ENCODE measurements at regions not wholly inside any gene's neighbourhood (a gene's known extent, or its start where the extent isn't known, plus 50 kb on each side); places are given as distances from the start of the nearest gene placed in this dataset.
A peak's percentile ranks its signal among the peaks of the same experiment; 100 is the strongest.
"Not testable (repeated sequence)": the region's sequence is repeated elsewhere in the genome, so short reads cannot be mapped to it uniquely, and the experiment has no call there.

- DNase-seq, result no peak
Measured at GRCh38 chr5:34447424-34447823, 208.7 kb upstream of the RAI14 start.

GRCh38 chr5:34449639-34450038, 206.5 kb upstream of the RAI14 start:
- no peak for DNase-seq

- DNase-seq, result no peak
Measured at GRCh38 chr5:34450338-34450737, 205.8 kb upstream of the RAI14 start.

- no peak for DNase-seq
Measured at GRCh38 chr5:34452170-34452828, 203.8 kb upstream of the RAI14 start.

GRCh38 chr5:34455098-34455497, 201.0 kb upstream of the RAI14 start:
- no peak for DNase-seq

GRCh38 chr5:34459908-34460307, 196.2 kb upstream of the RAI14 start:
- no peak for DNase-seq

GRCh38 chr5:34460496-34460895, 195.6 kb upstream of the RAI14 start:
- DNase-seq, result no peak

- no peak for DNase-seq
Measured at GRCh38 chr5:34464829-34465228, 191.3 kb upstream of the RAI14 start.

GRCh38 chr5:34465301-34465700, 190.8 kb upstream of the RAI14 start:
- DNase-seq, result peak in 2 of 14 donors; percentile 2 to 5

- not testable (repeated sequence) for DNase-seq
Measured at GRCh38 chr5:34466519-34467388, 189.4 kb upstream of the RAI14 start.

- no peak for DNase-seq
Measured at GRCh38 chr5:34467436-34467835, 188.7 kb upstream of the RAI14 start.

GRCh38 chr5:34467984-34468383, 188.1 kb upstream of the RAI14 start:
- DNase-seq, result not testable (repeated sequence)

GRCh38 chr5:34469971-34470370, 186.2 kb upstream of the RAI14 start:
- DNase-seq, result no peak

- peak in 2 of 14 donors; percentile 11 to 32 for DNase-seq
Measured at GRCh38 chr5:34474573-34475021, 181.5 kb upstream of the RAI14 start.

GRCh38 chr5:34475249-34475966, 180.7 kb upstream of the RAI14 start:
- no peak for DNase-seq

GRCh38 chr5:34476941-34477565, 179.1 kb upstream of the RAI14 start:
- DNase-seq, result no peak

GRCh38 chr5:34480810-34481528, 175.2 kb upstream of the RAI14 start:
- no peak for DNase-seq

GRCh38 chr5:34483442-34484033, 172.6 kb upstream of the RAI14 start:
- DNase-seq, result peak in 3 of 14 donors; percentile 13 to 35 (median 33)

- DNase-seq, result peak in 1 of 14 donors; percentile 12
Measured at GRCh38 chr5:34484216-34484920, 171.8 kb upstream of the RAI14 start.

- no peak for DNase-seq
Measured at GRCh38 chr5:34485768-34486030, 170.4 kb upstream of the RAI14 start.

All from C1 segment of cervical spinal cord (tissue), 14 donors.